GM18868 (cell line): ENCODE measurements at regions not wholly inside any gene's neighbourhood (a gene's known extent, or its start where the extent isn't known, plus 50 kb on each side); places are given as distances from the start of the nearest gene placed in this dataset.

ENCODE experiments used
- ATAC-seq: cut with Tn5 transposase; IDR thresholded peaks from one replicate; pipeline ENCODE4 v1.9.1; 2021; ENCODE audit warnings: mild to moderate bottlenecking, moderate library complexity; ENCODE audit not compliant: unreplicated experiment

DNA sequence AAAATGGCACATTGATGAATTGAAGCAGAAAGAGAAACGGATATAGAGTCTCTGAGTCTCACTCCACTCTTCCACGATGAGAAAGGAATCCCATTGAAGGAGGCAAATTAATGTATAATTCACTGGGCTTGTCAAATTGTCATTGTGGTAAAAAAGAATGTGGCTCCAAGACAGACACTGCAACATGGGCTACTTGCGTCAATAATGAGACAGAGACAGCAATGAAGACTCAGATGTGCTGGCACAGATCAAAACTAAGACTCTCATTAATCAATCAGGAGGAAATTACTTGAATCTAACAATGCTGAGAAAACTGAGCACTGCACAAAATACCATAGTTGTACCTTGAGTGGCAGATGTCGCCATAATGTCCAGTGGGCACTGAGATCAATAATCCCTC, 1485.5 kb downstream of the TECRL start:
- ATAC-seq, result no peak

GRCh38 chr4:62917649-62918048, 1491.6 kb downstream of the TECRL start:
- ATAC-seq, result no peak

GRCh38 chr4:62914758-62915157, 1494.5 kb downstream of the TECRL start:
- ATAC-seq, result no peak

DNA sequence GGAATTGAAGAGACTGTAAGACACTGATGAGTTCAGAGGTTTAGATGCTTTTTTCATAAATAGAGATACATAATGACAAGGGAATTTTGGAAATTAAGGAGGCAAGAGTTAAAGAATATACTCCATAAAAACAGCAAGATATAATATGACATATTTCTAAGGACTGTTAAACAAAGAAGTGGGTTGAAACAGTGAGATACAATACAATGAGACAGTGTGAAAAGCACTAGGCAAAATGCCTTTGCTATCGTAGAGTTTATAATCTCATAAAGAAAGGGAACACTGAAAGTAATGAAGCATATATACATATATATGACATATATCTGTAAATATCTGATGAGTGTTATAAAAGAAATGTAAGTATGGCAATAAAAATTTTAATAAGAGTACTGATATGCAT, 1496.2 kb downstream of the TECRL start:
- ATAC-seq, result no peak

- ATAC-seq, result no peak
Measured at GRCh38 chr4:62912531-62912930, 1496.7 kb downstream of the TECRL start.

- no peak for ATAC-seq
Measured at GRCh38 chr4:62909238-62909637, 1500.0 kb downstream of the TECRL start.

DNA sequence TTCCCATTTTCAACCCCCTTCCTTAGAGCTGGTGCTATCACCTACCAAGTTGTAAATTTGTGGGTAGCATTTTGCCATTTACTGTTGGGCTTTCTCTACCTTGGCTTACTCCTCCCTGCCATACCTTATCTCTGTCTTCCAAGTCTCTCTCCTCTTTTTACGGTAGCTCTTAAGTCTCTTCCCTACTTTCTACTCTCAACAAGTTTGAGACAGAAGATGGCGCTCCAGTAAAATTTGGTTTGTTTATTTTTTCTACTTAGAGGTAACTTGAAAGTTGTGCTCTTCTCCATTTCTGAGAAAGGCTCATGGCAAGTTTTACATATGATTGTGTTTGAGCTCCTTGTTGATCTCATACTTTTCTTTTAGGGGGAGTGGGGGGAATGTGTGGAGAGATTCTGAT, 1508.1 kb downstream of the TECRL start:
- no peak for ATAC-seq

- no peak for ATAC-seq
Measured at GRCh38 chr4:62899646-62900364, 1509.4 kb downstream of the TECRL start.

GRCh38 chr4:62898115-62898514, 1511.1 kb downstream of the TECRL start:
- no peak for ATAC-seq

- ATAC-seq, result no peak
Measured at GRCh38 chr4:62896721-62897120, 1512.5 kb downstream of the TECRL start.

DNA sequence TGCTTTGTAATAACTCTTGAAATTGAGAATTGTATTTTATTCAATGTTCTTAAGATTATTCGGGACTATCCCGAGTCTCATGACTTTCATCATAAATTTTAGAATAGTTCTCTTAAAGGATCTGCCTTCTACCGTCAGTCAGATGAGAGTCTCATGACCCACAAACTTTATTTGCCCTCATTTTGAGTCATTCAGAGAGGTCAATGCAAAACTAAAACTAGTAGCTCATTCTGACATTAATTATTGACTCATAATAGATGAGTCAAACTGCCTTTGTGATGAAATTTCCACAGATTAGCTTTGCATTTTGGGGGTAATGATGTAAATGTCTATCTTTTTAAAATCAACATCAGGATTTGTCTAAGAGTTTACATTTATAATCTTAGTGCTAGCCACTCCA, 1527.3 kb downstream of the TECRL start:
- no peak for ATAC-seq

DNA sequence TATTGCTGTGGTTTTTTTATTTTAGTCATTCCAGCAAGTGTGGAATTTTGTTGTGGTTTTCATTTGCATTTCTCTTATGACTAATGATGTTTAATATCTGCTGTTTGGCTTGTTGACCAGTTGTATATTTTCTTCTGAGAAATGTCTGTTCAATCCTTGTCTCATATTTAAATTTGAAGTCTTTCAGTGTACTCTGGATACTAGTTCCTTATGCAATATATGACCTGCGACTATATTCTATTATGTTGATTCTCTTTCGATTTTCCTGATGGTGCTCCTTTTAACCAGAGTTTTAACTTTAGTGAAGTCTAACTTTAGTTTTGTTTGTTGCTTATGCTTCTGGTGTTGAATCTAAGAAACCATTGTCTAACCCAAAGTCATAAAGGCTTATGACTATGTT, 1528.0 kb downstream of the TECRL start:
- ATAC-seq, result no peak

DNA sequence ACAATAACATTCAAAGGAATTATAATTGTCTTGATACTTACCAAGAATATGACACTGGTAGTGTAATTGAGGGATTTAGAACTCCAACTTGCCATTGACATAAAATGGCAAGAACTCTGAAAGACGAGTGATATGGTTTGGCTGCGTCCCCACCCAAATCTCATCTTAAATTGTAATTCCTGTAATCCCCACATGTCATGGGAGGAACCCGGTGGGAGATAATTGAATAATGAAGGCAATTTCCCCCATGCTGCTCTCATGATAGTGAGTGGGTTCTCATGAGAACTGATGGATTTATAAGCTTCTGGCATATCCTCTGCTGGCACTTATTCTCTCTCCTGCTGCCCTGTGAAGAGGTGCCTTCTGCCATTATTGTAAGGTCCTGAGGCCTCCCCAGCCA, 1536.4 kb downstream of the TECRL start:
- ATAC-seq, result no peak

DNA sequence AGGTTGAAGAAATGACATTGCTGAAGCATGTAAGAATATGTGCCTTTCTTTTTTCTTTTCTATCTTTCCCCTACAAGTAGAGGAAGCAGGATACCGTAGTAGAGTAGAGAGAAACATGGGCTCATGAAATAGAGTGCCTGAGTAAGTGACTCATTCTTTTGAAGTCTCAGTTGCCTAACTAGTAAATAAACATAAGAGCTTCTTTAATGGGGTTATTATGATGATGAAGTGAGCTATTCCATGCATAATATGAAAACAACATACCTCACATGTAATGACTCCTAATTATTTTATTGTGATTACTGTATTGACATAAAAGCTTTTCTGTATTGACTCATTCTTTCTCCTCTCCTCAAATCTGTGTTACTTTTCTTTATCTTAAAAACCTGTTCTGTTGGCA, 1538.2 kb downstream of the TECRL start:
- ATAC-seq, result no peak

- no peak for ATAC-seq
Measured at GRCh38 chr4:62870451-62870850, 1538.8 kb downstream of the TECRL start.

GRCh38 chr4:62865261-62865660, 1544.0 kb downstream of the TECRL start:
- ATAC-seq, result no peak

- no peak for ATAC-seq
Measured at GRCh38 chr4:62849696-62850095, 1559.6 kb downstream of the TECRL start.

DNA sequence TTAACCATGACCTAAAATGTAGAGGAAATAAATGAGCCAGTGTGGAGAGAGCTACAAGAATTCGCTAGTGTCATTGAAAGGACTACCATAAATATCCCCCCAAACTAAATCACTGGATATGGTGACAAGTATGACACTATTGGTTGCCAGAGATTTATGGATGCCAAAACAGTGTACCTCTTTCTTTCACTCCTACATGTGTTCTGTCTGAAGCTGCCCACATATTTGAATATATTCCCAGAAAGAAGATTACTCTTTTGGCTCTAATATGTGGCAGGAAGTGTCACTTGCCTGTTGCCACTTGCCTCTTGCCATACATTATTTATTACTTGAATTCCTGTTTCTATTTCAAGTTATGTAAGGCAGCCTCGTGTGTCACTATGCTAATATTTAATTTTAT, 1573.6 kb downstream of the TECRL start:
- no peak for ATAC-seq

GRCh38 chr4:62822306-62822705, 1586.9 kb downstream of the TECRL start:
- ATAC-seq, result no peak

- no peak for ATAC-seq
Measured at GRCh38 chr4:62816566-62816965, 1592.7 kb downstream of the TECRL start.

- no peak for ATAC-seq
Measured at GRCh38 chr4:62814510-62815047, 1594.7 kb downstream of the TECRL start.

DNA sequence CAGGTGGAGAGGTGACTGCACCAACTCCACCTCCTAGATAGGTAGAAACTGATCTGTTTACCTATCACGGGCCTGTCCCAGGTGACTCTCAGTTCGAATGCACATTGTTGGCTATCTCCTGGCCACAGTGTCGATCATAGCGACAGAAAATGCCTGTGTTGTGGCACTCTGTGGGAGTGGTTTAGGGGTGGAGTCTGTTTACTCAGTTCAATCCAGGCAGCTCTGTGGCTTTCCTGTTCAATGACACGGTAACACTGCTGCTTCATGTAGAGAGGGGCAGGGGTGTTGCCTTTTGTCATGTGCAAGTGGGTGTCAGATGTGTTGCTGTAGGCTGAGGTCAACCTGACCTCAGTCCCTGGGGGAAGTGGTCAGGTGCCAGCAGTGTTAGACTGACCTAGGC, 1602.4 kb downstream of the TECRL start:
- no peak for ATAC-seq

DNA sequence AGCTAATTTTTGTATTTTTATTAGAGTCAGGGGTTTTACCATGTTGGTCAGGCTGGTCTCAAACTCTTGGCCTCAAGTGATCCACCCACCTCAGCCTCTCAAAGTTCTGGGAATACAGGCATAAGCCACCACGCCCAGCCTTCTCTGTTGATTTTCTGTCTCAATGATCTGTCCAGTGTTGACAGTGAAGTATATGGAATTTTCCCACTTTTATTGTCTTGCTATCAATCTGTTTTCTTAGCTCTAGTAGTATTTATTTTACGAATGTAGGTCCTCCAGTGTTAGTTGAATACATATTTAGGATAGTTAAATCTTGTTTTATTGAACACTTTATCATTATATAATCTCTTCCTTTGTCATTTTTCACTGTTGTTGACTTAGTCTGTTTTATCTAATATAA, 1603.9 kb downstream of the ADGRL3 start:
- ATAC-seq, result no peak
